ENCODE measurements at regions not wholly inside any gene's neighbourhood (a gene's known extent, or its start where the extent isn't known, plus 50 kb on each side); places are given as distances from the start of the nearest gene placed in this dataset.
"Not testable (repeated sequence)": the region's sequence is repeated elsewhere in the genome, so short reads cannot be mapped to it uniquely, and the experiment has no call there.

GRCh38 chr4:78717712-78718111 lies 58.4 kb upstream of the BMP2K start:
- not testable (repeated sequence) for TF ChIP-seq CTCF, EZH2 (IDR thresholded peaks at IDR 0.05)

All from neural progenitor cell (in vitro differentiated cells).